T-cell (primary cell): ENCODE measurements at regions not wholly inside any gene's neighbourhood (a gene's known extent, or its start where the extent isn't known, plus 50 kb on each side); places are given as distances from the start of the nearest gene placed in this dataset.
A peak's percentile ranks its signal among the peaks of the same experiment; 100 is the strongest.

Experiments
- ATAC-seq, 4 experiments: fragments of 200-7000 bp in 3 of 4; fragments of 150-1000 bp in 1 of 4; cut with Tn5 transposase; replicated peaks in 1 of 4; 1 replicate in 3 of 4; 2 replicates in 1 of 4; pipeline ENCODE4 v1.10.0; 2021; ENCODE audit warnings: moderate library complexity in 3 of 4, mild to moderate bottlenecking in 2 of 4, moderate number of reproducible peaks in 1 of 4
- CTCF ChIA-PET, 2 donors: fragments of 300-600 bp; sonication (Branson Sonifier 250); formaldehyde crosslinking; loops; one replicate each; lab custom pipeline; 2022; ENCODE audit warnings: antibody characterized with exemption in 2 of 2; lab: Charles Lee
- POLR2A ChIA-PET, 2 donors: fragments of 300-600 bp; sonication (Branson Sonifier 250); formaldehyde crosslinking; loops; one replicate each; lab custom pipeline; 2022; ENCODE audit warnings: antibody characterized with exemption in 2 of 2; lab: Charles Lee
- DNase-seq, 35 experiments: peaks; one replicate each; pipeline versions ENCODE4 v3.0.0 to v3.0.0-alpha.2; 2013 to 2023
- H3K27ac ChIP-seq: one replicate; pipeline ENCODE4 v1.5.1; 2013; ENCODE audit warnings: low read length
- H3K27me3 ChIP-seq, 2 experiments: replicated peaks in 1 of 2; 1 replicate in 1 of 2; 2 replicates in 1 of 2; pipeline versions ENCODE4 v1.6.1 to v1.7.0; 2013; ENCODE audit warnings: low read length in 1 of 2, mixed read lengths in 1 of 2; ENCODE audit not compliant: control insufficient read depth in 2 of 2, insufficient read depth in 2 of 2; ENCODE audit errors: extremely low read depth in 1 of 2
- H3K36me3 ChIP-seq, 2 donors: 1 replicate in 1 of 2; 2 replicates in 1 of 2; pipeline versions ENCODE4 v1.6.1 to v1.7.0; 2013; ENCODE audit warnings: low read length in 1 of 2; ENCODE audit not compliant: control insufficient read depth in 2 of 2, insufficient read depth in 1 of 2; ENCODE audit errors: extremely low read depth in 1 of 2
- H3K4me1 ChIP-seq, 2 experiments: 1 replicate in 1 of 2; 2 replicates in 1 of 2; pipeline versions ENCODE4 v1.6.1 to v1.7.0; 2013; ENCODE audit warnings: low read length in 2 of 2, mixed read lengths in 1 of 2; ENCODE audit not compliant: insufficient read depth in 2 of 2, control insufficient read depth in 1 of 2; ENCODE audit errors: extremely low read depth in 1 of 2
- H3K4me3 ChIP-seq, 2 donors: 1 replicate in 1 of 2; 2 replicates in 1 of 2; pipeline versions ENCODE4 v1.5.1 to v1.7.0; 2013; ENCODE audit warnings: mild to moderate bottlenecking in 2 of 2, low read length in 1 of 2, moderate library complexity in 1 of 2; ENCODE audit not compliant: control insufficient read depth in 1 of 2; ENCODE audit errors: extremely low read depth in 1 of 2
- H3K9me3 ChIP-seq: 2 replicates; pipeline ENCODE4 v1.7.0; 2013
- H3K27ac Mint-ChIP-seq, 2 donors: one replicate each; pipeline ENCODE4 v1.8.0; 2020 to 2021; ENCODE audit warnings: mild to moderate bottlenecking in 2 of 2, mixed read lengths in 2 of 2
- H3K27me3 Mint-ChIP-seq, 2 donors: one replicate each; pipeline ENCODE4 v1.8.0; 2021 to 2022; ENCODE audit warnings: mixed read lengths in 2 of 2
- H3K36me3 Mint-ChIP-seq: one replicate; pipeline ENCODE4 v1.8.0; 2021; ENCODE audit warnings: mixed read lengths
- H3K4me1 Mint-ChIP-seq, 3 donors: one replicate each; pipeline ENCODE4 v1.8.0; 2020 to 2022; ENCODE audit warnings: mixed read lengths in 3 of 3, mild to moderate bottlenecking in 1 of 3
- H3K4me3 Mint-ChIP-seq, 3 donors: one replicate each; pipeline ENCODE4 v1.8.0; 2020 to 2022; ENCODE audit warnings: mild to moderate bottlenecking in 3 of 3, mixed read lengths in 3 of 3, moderate library complexity in 3 of 3
- H3K9me3 Mint-ChIP-seq, 3 donors: one replicate each; pipeline ENCODE4 v1.8.0; 2020 to 2022; ENCODE audit warnings: mixed read lengths in 3 of 3
- WGBS: methylation state at CpG from one replicate; pipeline ENCODE4 v1.1.5; 2013; ENCODE audit warnings: missing lambda C conversion rate; ENCODE audit not compliant: insufficient coverage; 5-methylcytosine and 5-hydroxymethylcytosine counted together

- 87% methylated on average over 6 of the region's 8 CpGs for WGBS
- ChIA-PET POLR2A (interaction anchor here (1.3 to 1.4 kb wide), 2 partner anchors 65 to 110 kb away, joined by 4 to 5 read pairs; no protein-coding TSS in a partner anchor), CTCF (interaction anchor here in 1 of 2 donors (0.5 to 1.2 kb wide), 2 partner anchors 283 to 301 kb away, joined by 3 to 4 read pairs; no protein-coding TSS in a partner anchor)
- H3K27me3 ChIP-seq: no peaks in the 10 kb centered on the region
- DNase-seq (peak in 1 of 35 experiments; percentile 46), ATAC-seq (no peak)
- Mint-ChIP-seq H3K4me3 (peak overlapping the region in 1 of 3 donors; percentile 62), H3K36me3 (no peaks in the 10 kb centered on the region), H3K27ac (peak overlapping the region; percentile 68 to 90), H3K27me3 (no peaks in the 10 kb centered on the region), H3K9me3 (peaks cover 0 to 4% (median 0%) of the 10 kb centered on the region in 3 donors), H3K4me1 (peaks cover 68 to 81% (median 78%) of the 10 kb centered on the region in 3 donors)
- H3K4me1 ChIP-seq: peaks cover 62 to 64% of the 10 kb centered on the region in 2 experiments
- H3K4me3 ChIP-seq: no peak overlapping the region
- peak overlapping the region; percentile 80 for H3K27ac ChIP-seq
- H3K36me3 ChIP-seq: no peaks in the 10 kb centered on the region
- H3K9me3 ChIP-seq: no peaks in the 10 kb centered on the region
Observed at GRCh38 chr7:36788825-36789470, 64.7 kb upstream of the AOAH start.

GRCh38 chr7:36787933-36788378 lies 63.7 kb upstream of the AOAH start:
- no CpG with 5 or more reads among the region's 1 CpG for WGBS
- CTCF ChIA-PET: interaction anchor here (0.6 to 1.4 kb wide), 7 partner anchors 11 to 300 kb away, joined by 3 to 13 read pairs (median 4); no protein-coding TSS in a partner anchor
- H3K4me1 Mint-ChIP-seq: peaks cover 74 to 86% (median 78%) of the 10 kb centered on the region in 3 donors
- ATAC-seq (peak; percentile 38 to 64 (median 54)), DNase-seq (peak in 12 of 35 experiments; percentile 14 to 76 (median 29))
- H3K27ac Mint-ChIP-seq: peak overlapping the region; percentile 68 to 90
- POLR2A ChIA-PET: interaction anchor here (0.7 to 1.4 kb wide), 4 partner anchors 10 to 244 kb away, joined by 4 to 13 read pairs (median 5); no protein-coding TSS in a partner anchor
- no peaks in the 10 kb centered on the region for H3K9me3 ChIP-seq
- H3K27ac ChIP-seq: peak overlapping the region; percentile 80
- H3K4me3 Mint-ChIP-seq: peak overlapping the region in 2 of 3 donors; percentile 18 to 62
- peaks cover 0 to 4% (median 0%) of the 10 kb centered on the region in 3 donors for H3K9me3 Mint-ChIP-seq
- no peaks in the 10 kb centered on the region for H3K27me3 Mint-ChIP-seq
- H3K36me3 Mint-ChIP-seq: no peaks in the 10 kb centered on the region
- H3K36me3 ChIP-seq: no peaks in the 10 kb centered on the region
- H3K27me3 ChIP-seq: no peaks in the 10 kb centered on the region
- H3K4me3 ChIP-seq: no peak overlapping the region
- H3K4me1 ChIP-seq: peaks cover 64 to 71% of the 10 kb centered on the region in 2 experiments

- peaks cover 0 to 4% (median 0%) of the 10 kb centered on the region in 3 donors for H3K9me3 Mint-ChIP-seq
- H3K9me3 ChIP-seq: no peaks in the 10 kb centered on the region
- H3K27me3 ChIP-seq: no peaks in the 10 kb centered on the region
- CTCF ChIA-PET: interaction anchor here (0.7 to 1.9 kb wide), 3 partner anchors 9 to 107 kb away, joined by 3 to 6 read pairs (median 3); no protein-coding TSS in a partner anchor
- H3K36me3 ChIP-seq: no peaks in the 10 kb centered on the region
- 0% methylated on average over 4 of the region's 13 CpGs for WGBS
- ATAC-seq (peak; percentile 84 to 91 (median 90)), DNase-seq (peak; percentile 28 to 92 (median 77))
- H3K36me3 Mint-ChIP-seq: no peaks in the 10 kb centered on the region
- peak overlapping the region; percentile 25 to 78 (median 42) for H3K4me3 Mint-ChIP-seq
- H3K27ac Mint-ChIP-seq: peak overlapping the region; percentile 95 to 97
- H3K4me1 Mint-ChIP-seq: peaks cover 80 to 90% (median 83%) of the 10 kb centered on the region in 3 donors
- POLR2A ChIA-PET: interaction anchor here in 1 of 2 donors (0.6 to 1.0 kb wide), 2 partner anchors 10 to 59 kb away, joined by 3 to 13 read pairs; no protein-coding TSS in a partner anchor
- H3K27me3 Mint-ChIP-seq: no peaks in the 10 kb centered on the region
- H3K4me1 ChIP-seq: peaks cover 68 to 70% of the 10 kb centered on the region in 2 experiments
- H3K4me3 ChIP-seq: no peak overlapping the region
- peak overlapping the region; percentile 81 for H3K27ac ChIP-seq
Observed at GRCh38 chr7:36784991-36785940, 61.0 kb upstream of the AOAH start.

GRCh38 chr7:36781011-36781738 lies 56.9 kb upstream of the AOAH start:
- Histone ChIP-seq H3K9me3 (no peaks in the 10 kb centered on the region), H3K36me3 (no peaks in the 10 kb centered on the region), H3K4me1 (peaks cover 70 to 73% of the 10 kb centered on the region in 2 experiments), H3K27me3 (no peaks in the 10 kb centered on the region), H3K27ac (peak overlapping the region; percentile 68), H3K4me3 (no peak overlapping the region)
- POLR2A ChIA-PET: no interaction called here
- peak overlapping the region; percentile 83 to 87 for H3K27ac Mint-ChIP-seq
- WGBS: no CpG with 5 or more reads among the region's 5 CpGs
- H3K4me3 Mint-ChIP-seq: peak overlapping the region in 2 of 3 donors; percentile 56 to 69
- H3K27me3 Mint-ChIP-seq: no peaks in the 10 kb centered on the region
- peaks cover 83 to 93% (median 88%) of the 10 kb centered on the region in 3 donors for H3K4me1 Mint-ChIP-seq
- CTCF ChIA-PET: interaction anchor here in 1 of 2 donors (1.0 kb wide), 1 partner anchor 72 kb away, joined by 3 read pairs; no protein-coding TSS in a partner anchor
- peaks cover 0 to 13% (median 0%) of the 10 kb centered on the region in 3 donors for H3K9me3 Mint-ChIP-seq
- H3K36me3 Mint-ChIP-seq: peaks cover 4% of the 10 kb centered on the region
- DNase-seq (peak in 29 of 35 experiments; percentile 13 to 83 (median 54)), ATAC-seq (peak; percentile 47 to 68 (median 54))

DNA sequence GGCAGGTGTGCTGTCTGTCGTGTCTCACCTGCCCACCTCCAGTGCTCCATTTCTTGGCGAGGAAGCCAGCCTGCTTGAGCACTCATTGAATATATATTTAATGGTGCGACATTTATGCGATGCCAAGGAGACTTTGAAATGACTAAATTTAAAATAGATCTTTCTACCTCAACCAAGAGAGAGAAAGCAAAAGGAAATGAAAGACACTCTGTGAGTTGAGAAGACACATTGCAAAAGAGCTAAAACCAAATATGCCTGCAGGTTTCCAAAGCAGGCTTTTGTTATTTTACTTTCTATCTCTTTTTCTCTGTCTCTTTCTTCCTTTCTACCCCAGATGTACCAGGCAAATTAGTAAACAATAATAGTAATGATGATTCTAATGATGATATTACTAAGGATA lies 53.6 kb upstream of the AOAH start:
- POLR2A ChIA-PET: interaction anchor here (0.6 to 2.9 kb wide), 3 partner anchors 10 to 53 kb away, joined by 3 to 13 read pairs (median 3); partner anchors contain the start of gene AOAH (in 1 of the 2)
- peak overlapping the region; percentile 59 to 65 for H3K27ac Mint-ChIP-seq
- no peak for DNase-seq
- ATAC-seq: no peak
- Histone ChIP-seq H3K27ac (peak overlapping the region; percentile 80), H3K9me3 (no peaks in the 10 kb centered on the region), H3K4me1 (peaks cover 63 to 69% of the 10 kb centered on the region in 2 experiments), H3K36me3 (no peaks in the 10 kb centered on the region), H3K4me3 (peak overlapping the region in 1 of 2 donors; percentile 35), H3K27me3 (no peaks in the 10 kb centered on the region)
- H3K27me3 Mint-ChIP-seq: no peaks in the 10 kb centered on the region
- H3K4me1 Mint-ChIP-seq: peaks cover 83 to 94% (median 92%) of the 10 kb centered on the region in 3 donors
- no CpG with 5 or more reads among the region's 4 CpGs for WGBS
- H3K36me3 Mint-ChIP-seq: peaks cover 4% of the 10 kb centered on the region
- CTCF ChIA-PET: interaction anchor here in 1 of 2 donors (1.5 to 2.5 kb wide), 2 partner anchors 10 to 99 kb away, joined by 5 to 13 read pairs; no protein-coding TSS in a partner anchor
- H3K4me3 Mint-ChIP-seq: peak overlapping the region in 2 of 3 donors; percentile 4 to 69
- H3K9me3 Mint-ChIP-seq: peaks cover 0 to 9% (median 0%) of the 10 kb centered on the region in 3 donors
